Adrenal gland (tissue), 5 donors: ENCODE measurements at regions not wholly inside any gene's neighbourhood (a gene's known extent, or its start where the extent isn't known, plus 50 kb on each side); places are given as distances from the start of the nearest gene placed in this dataset.

Experiments used
- POLR2A ChIP-seq, 2 donors: fragments of 450-650 bp; IDR thresholded peaks; one replicate each; pipeline ENCODE4 v1.6.1; 2017; ENCODE audit warnings: antibody characterized with exemption in 2 of 2, mild to moderate bottlenecking in 2 of 2, moderate library complexity in 1 of 2
- TF ChIP-seq, protein P1 (sequence below), 6 experiments: fragments of 450-650 bp in 4 of 6; fragments of 200-600 bp in 2 of 6; sonication (generic) in 1 of 6; IDR thresholded peaks; 1 replicate in 5 of 6; 2 replicates in 1 of 6; pipeline versions ENCODE4 v1.5.1 to v1.8.0; 2016 to 2021; ENCODE audit warnings: antibody characterized with exemption in 6 of 6, mild to moderate bottlenecking in 2 of 6, moderate library complexity in 1 of 6
- donor health status: DM: no; HTN: no; CAD: no.

DNA sequence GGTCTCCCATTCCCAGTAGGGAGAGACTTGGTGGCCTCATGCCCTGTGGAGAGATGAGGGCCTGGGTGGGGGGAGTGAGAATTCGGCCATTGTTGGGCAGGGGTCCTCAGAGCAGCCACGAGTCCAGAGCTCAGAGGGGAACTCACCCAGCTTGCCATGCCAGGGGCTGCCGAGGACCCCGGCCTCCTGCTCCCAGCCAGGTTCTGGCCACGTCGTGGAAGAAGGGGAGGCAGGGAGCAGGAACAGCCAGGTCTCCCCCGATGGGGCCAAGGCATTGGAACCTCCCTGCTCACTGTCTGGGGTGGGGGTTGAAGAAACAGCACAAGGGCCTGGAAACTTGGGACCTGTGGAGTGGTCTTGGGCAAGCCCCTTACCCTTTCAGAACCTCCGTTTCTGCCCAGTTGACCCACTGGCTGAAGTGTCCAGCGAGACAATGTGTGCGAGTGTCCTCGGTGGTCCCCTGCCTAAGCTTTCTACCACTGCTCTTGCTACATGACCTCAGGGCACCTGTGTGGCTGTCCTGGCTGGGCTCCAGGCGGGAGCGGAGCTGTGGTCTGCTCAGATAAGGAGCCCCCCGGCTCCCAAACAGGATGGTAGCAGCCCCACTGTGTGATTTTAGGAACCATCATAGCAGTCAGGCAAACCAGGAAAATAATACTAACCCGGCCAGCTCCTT is 74.7 kb upstream of the WNT11 start:
- TF ChIP-seq, protein P1, sequence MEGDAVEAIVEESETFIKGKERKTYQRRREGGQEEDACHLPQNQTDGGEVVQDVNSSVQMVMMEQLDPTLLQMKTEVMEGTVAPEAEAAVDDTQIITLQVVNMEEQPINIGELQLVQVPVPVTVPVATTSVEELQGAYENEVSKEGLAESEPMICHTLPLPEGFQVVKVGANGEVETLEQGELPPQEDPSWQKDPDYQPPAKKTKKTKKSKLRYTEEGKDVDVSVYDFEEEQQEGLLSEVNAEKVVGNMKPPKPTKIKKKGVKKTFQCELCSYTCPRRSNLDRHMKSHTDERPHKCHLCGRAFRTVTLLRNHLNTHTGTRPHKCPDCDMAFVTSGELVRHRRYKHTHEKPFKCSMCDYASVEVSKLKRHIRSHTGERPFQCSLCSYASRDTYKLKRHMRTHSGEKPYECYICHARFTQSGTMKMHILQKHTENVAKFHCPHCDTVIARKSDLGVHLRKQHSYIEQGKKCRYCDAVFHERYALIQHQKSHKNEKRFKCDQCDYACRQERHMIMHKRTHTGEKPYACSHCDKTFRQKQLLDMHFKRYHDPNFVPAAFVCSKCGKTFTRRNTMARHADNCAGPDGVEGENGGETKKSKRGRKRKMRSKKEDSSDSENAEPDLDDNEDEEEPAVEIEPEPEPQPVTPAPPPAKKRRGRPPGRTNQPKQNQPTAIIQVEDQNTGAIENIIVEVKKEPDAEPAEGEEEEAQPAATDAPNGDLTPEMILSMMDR (IDR thresholded peaks at IDR 0.05), result no peak
- TF ChIP-seq POLR2A (IDR thresholded peaks at IDR 0.05), result no peak
